Myocyte (in vitro differentiated cells): ENCODE measurements at regions not wholly inside any gene's neighbourhood (a gene's known extent, or its start where the extent isn't known, plus 50 kb on each side); places are given as distances from the start of the nearest gene placed in this dataset.
A peak's percentile ranks its signal among the peaks of the same experiment; 100 is the strongest.

Experiments used
- DNase-seq: peaks from one replicate; pipeline ENCODE4 v3.0.0-alpha.2; 2012; ENCODE audit warnings: low read depth

DNA sequence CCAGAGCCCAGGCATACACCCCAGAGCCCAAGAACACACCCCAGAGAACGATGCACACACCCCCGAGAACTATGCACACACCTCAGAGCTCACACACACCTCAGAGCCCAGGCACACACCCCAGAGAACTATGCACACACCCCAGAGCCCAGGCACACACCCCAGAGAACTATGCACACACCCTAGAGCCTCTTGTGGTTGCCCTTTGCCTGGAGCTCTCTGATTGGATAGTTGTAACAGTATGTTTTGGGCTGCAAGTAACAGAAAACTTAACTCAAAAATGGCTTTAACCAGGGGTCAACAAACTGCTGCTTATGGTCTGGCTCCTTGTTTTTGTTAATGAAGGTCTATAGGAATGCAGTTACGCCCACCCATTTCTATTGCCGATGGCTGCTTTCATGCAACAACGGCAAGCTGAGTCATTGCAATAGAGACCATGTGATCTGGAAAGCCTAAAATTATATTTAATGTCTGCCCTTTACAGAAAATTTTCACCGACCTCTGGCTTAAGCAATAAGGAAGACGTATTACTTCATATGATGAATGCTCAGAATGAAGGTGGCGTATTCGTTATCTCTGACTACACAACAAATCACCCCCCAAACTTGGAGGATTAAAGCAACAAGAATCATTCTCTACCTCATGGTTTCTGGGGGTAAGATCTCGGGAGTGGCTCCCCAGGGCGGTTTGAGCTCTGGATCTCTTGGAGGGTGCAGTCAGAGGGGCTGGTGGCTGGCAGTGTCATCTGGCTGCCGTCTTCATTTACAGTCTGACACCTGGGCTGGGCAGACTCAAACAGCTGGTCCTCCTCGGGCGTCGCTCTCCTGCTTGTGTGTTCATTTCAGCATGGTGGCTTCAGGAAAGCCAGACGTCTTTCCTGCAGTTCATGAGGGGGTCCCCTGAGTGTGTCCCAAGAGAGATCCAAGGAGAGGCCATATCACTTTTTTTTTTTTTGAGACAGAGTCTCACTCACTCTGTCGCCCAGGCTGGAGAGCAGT is 66.3 kb upstream of the NCOR2 start:
- DNase-seq = peak; percentile 48

DNA sequence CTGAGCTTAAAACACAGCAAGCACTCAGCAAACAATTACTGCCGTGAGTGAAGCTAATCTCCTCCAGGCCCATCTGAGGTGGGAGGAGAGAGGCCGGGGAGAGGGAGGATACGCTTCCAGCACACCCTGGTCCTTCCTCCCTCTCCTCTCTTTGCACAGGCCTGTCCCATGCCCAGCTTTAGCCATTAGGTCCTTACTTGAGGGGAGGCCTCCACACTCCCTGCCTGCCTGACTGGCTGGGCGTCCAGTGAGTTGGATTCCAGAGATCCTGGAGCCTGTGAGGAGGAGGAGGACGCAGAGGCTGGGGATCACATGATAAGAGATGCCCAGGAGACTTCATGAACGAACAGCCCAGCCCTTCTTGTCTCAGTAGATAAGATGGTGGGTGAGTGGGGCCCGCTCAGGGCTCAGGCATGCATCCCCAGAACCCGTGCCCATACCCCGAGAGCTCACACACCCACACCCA is 65.1 kb upstream of the NCOR2 start:
- no peak for DNase-seq

DNA sequence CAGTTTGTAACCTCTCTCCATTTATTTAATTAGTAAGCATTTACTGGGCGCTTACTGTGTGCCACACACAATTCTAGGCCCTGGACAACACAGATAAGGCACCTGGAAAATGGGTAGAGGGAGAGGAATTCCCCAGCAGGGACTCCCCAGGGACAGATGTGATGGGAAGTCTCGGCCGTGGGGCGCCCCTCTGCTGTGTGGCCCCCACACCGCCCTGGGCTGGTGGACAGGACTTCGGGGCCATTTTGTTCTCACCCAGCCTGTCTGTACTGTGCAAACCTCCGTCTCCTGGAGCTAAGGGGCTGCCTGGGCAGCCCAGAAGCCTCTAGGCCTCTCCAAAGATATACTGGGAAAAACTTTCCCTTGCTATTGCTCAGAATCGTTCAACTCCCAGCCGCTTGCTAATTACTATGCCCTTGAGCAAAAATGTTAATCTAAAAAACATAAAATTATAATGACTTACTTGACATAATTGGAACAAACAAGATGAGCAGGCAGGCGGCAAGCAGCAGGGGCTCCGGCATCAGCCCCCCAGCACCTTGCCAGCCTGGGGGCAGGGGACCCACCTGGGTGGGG is 64.4 kb upstream of the NCOR2 start:
- DNase-seq = no peak

GRCh38 chr12:124630791-124631313 is 63.4 kb upstream of the NCOR2 start:
- no peak for DNase-seq

- DNase-seq = no peak
Measured at GRCh38 chr12:124629789-124630480, 62.5 kb upstream of the NCOR2 start.

DNA sequence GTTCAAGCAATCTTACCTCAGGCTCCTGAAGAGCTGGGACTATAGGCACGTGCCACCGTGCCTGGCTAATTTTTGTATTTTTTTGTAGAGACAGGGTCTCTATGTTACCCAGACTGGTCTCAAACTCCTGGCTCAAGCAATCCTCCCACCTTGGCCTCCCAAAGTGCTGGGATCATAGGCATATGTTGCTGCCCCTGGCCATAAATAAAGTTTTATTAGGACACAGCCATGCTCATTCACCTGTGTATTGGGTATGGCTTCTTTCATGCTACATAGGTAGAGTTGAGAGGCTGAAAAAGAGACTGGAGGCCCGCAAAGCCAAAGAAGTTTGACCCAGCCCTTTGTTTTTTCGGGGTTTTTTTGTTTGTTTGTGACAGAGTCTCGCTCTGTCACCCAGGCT is 61.7 kb upstream of the NCOR2 start:
- no peak for DNase-seq

DNA sequence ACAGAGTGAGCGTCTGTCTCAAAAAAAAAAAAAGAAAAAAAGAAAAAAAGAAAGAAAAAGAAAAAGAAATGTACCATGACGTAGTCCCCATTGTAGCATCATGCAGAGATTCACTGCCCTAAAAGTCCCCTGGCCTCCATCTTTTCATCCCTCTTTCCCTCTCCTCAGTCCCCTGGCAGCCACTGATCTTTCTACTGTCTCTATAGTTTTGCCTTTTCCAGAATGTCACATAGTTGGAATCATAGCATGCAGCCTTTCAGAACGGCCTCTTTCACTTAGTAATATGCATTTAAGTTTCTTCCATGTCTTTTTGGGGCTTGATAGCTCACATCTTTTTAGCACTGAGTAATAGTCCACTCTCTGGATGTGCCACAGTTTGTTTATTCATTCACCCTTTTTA is 60.5 kb upstream of the NCOR2 start:
- DNase-seq = no peak

- DNase-seq = peak; percentile 48
Measured at GRCh38 chr12:124626971-124627411, 59.6 kb upstream of the NCOR2 start.

GRCh38 chr12:124625867-124626675 is 58.7 kb upstream of the NCOR2 start:
- DNase-seq = peak; percentile 94

DNA sequence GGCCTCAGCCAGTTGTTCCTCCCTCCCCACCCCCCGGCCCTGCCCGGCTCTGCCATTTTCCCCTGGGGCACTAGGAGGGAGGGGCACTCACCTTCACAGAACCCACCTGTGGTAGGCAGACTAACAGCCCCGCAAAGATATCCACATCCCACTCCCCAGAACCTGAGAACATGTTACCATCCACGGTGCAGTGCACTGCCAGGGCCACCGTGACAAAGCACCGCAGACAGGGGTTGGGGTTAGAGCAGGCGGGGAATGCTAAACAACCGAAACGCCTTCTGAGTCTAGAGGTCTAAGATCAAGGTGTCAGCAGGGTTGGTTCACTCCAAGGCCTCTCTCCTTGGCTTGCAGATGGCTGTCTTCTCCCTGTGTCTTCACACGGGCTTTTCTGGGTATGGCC is 57.4 kb upstream of the NCOR2 start:
- no peak for DNase-seq

- DNase-seq = no peak
Measured at GRCh38 chr12:124623344-124624035, 56.1 kb upstream of the NCOR2 start.

DNA sequence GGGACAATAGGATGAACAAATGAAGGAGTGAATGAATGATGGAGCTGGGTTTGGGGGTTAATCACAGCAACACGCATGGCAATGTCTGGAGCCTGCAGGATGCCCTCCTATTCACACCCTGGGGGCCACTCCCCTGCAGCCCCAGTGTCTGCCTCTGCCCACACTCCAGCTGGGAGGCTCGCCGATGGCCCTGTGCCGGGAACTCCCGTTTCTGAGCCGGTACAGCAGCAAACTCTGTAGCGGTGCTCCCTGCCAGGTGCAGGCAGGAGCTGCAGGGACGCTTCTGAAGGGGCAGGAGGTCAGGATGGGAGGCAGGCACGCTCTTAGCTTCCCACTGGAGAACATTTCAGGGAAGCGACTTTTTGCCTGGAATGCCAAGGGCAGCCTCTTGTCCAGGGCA is 55.4 kb upstream of the NCOR2 start:
- no peak for DNase-seq

DNA sequence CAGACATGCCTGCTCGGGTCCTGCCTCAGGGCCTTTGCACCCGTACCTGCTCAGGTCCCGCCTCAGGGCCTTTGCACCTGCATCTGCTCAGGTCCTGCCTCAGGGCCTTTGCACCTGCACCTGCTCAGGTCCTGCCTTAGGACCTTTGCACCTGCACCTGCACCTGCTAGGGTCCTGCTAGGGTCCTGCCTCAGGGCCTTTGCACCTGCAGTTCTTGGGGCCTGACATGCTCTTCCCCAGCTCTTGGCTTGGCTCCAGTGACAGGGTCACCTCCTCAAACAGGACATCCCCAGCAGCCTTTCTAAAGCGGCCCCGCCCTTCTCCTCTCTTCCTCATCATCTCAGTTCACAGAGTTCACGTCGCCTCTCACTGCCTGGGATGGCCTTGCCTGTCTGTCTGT is 54.9 kb upstream of the NCOR2 start:
- no peak for DNase-seq

- DNase-seq = no peak
Measured at GRCh38 chr12:124621296-124621660, 53.9 kb upstream of the NCOR2 start.

- DNase-seq = no peak
Measured at GRCh38 chr12:124620606-124621295, 53.3 kb upstream of the NCOR2 start.

GRCh38 chr12:124618291-124618902 is 51.0 kb upstream of the NCOR2 start:
- no peak for DNase-seq

DNA sequence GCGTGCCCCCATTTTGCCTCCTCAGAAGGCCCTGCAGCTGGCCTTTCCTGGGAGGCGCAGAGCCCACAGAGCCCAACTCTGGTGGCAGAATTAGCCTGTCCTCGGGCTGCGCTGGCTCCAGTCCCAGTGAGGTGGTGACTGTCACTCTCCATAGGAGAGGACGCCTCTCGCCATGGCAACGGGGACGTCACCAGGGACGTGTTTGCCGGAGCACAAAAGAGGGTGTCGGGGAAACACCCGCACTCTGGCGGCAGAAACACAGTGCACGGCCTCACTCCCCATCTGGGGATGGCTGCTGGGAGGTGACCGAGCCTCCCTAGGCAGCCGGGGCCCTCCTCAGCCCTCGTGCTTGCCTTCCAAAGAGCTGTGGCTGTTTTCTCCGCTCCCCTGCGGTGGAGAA is 50.2 kb upstream of the NCOR2 start:
- DNase-seq = no peak
